Tibial artery (tissue), 4 donors: ENCODE measurements at regions not wholly inside any gene's neighbourhood (a gene's known extent, or its start where the extent isn't known, plus 50 kb on each side); places are given as distances from the start of the nearest gene placed in this dataset.

Experiments used
- DNase-seq, 2 donors: peaks; one replicate each; pipeline ENCODE4 v3.0.0-alpha.2; 2019
- H3K27ac ChIP-seq, 2 donors: fragments of 200-600 bp; sonication (generic) in 1 of 2; 1 replicate in 1 of 2; 2 replicates in 1 of 2; pipeline ENCODE4 v1.5.1; 2018 to 2019; ENCODE audit warnings: mild to moderate bottlenecking in 1 of 2
- H3K27me3 ChIP-seq, 2 donors: fragments of 200-600 bp; sonication (generic) in 1 of 2; one replicate each; pipeline versions ENCODE4 v1.5.1 to v1.6.0; 2016 to 2019
- H3K36me3 ChIP-seq, 3 donors: fragments of 200-600 bp; sonication (generic) in 2 of 3; one replicate each; pipeline ENCODE4 v1.5.1; 2016 to 2019; ENCODE audit warnings: mild to moderate bottlenecking in 2 of 3
- H3K4me1 ChIP-seq, 4 donors: fragments of 200-600 bp; sonication (generic) in 2 of 4; 1 replicate in 3 of 4; 2 replicates in 1 of 4; pipeline ENCODE4 v1.5.1; 2016 to 2019
- H3K4me3 ChIP-seq, 2 donors: fragments of 200-600 bp; sonication (generic) in 1 of 2; 1 replicate in 1 of 2; 2 replicates in 1 of 2; pipeline ENCODE4 v1.5.1; 2018 to 2019; ENCODE audit warnings: mild to moderate bottlenecking in 2 of 2
- H3K9me3 ChIP-seq, 3 donors: fragments of 200-600 bp; sonication (generic) in 1 of 3; one replicate each; pipeline ENCODE4 v1.5.1; 2016 to 2019
- intact Hi-C: fragments of 100-400 bp; cut with DNase I; formaldehyde crosslinking; loops from one replicate; pipeline ENCODE4 v1.15.0; 2023; ENCODE audit warnings: low total_unique reads
- TF ChIP-seq, protein P1 (sequence below), 2 experiments: fragments of 200-600 bp in 1 of 2; fragments of 450-650 bp in 1 of 2; IDR thresholded peaks; one replicate each; pipeline ENCODE4 v1.5.1; 2017 to 2019; ENCODE audit warnings: antibody characterized with exemption in 2 of 2, mild to moderate bottlenecking in 1 of 2, moderate library complexity in 1 of 2

DNA sequence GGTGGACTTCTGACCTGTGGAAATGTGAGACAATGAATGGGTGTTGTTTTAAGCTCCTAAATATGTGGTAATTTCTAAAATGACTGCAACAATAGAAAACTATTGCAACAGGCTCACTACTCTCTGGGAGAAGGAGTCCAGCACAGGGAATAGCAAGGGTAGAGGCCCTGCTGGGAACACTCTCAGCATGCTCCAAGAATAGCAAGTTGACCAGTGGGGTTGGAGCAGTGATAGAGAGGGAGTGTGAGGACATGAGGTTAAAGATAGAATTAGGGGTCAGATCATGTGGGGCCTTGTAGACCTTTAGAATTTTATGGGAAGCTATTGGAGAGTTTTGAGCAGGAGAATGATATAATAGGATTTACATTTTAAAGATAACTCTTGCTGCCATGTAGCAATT, 346.7 kb upstream of the CCDC196 start:
- intact Hi-C loops: no loop called here
- no peaks in the 10 kb centered on the region for H3K36me3 ChIP-seq
- no peak for DNase-seq

DNA sequence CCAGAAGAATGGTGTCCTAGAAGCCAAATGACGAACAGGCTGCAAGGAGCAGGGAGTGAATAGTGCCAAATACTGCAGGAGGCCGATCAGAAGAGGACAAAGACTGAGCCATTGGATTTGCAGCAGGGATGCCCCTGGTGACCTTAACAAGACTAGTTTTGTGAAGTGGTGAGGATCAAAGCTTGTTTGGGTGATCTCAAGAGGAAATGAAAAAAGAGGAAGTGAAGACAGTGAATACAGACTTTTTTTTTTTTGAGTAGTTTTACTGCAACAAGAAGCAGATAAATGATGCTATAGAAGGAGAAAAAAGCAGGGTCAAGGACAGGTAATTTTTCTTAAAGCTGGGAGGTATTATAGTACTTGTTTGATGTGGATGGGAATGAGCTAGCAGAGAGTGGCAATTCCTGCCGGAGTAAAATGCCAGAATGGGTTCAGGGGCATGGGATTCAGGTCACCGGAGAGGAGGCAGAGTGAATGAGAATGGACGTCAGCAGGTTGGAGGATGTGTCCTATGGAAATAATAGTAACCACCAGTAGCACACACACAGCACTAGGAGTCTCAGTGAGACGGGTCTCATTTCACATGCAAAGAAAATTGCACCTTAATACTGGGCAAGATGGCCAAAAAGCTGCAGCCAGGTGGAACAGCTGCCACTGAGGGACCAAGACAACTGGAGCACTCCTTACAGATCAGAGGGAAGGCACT, 345.8 kb upstream of the CCDC196 start:
- H3K4me1 ChIP-seq: no peaks in the 10 kb centered on the region
- no peaks in the 10 kb centered on the region for H3K36me3 ChIP-seq
- H3K4me3 ChIP-seq: no peak overlapping the region
- H3K27me3 ChIP-seq: no peaks in the 10 kb centered on the region
- intact Hi-C loops: no loop called here
- no peak overlapping the region for H3K27ac ChIP-seq
- DNase-seq: no peak
- TF ChIP-seq, protein P1, sequence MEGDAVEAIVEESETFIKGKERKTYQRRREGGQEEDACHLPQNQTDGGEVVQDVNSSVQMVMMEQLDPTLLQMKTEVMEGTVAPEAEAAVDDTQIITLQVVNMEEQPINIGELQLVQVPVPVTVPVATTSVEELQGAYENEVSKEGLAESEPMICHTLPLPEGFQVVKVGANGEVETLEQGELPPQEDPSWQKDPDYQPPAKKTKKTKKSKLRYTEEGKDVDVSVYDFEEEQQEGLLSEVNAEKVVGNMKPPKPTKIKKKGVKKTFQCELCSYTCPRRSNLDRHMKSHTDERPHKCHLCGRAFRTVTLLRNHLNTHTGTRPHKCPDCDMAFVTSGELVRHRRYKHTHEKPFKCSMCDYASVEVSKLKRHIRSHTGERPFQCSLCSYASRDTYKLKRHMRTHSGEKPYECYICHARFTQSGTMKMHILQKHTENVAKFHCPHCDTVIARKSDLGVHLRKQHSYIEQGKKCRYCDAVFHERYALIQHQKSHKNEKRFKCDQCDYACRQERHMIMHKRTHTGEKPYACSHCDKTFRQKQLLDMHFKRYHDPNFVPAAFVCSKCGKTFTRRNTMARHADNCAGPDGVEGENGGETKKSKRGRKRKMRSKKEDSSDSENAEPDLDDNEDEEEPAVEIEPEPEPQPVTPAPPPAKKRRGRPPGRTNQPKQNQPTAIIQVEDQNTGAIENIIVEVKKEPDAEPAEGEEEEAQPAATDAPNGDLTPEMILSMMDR (IDR thresholded peaks at IDR 0.05): no peak
- H3K9me3 ChIP-seq: no peaks in the 10 kb centered on the region

More for the DNA sequence above, 346.7 kb upstream of the CCDC196 start:
- TF ChIP-seq, protein P1 (IDR thresholded peaks at IDR 0.05): no peak
- H3K4me1 ChIP-seq: no peaks in the 10 kb centered on the region
- H3K27ac ChIP-seq: no peak overlapping the region
- H3K9me3 ChIP-seq: no peaks in the 10 kb centered on the region
- H3K27me3 ChIP-seq: no peaks in the 10 kb centered on the region
- no peak overlapping the region for H3K4me3 ChIP-seq

- intact Hi-C loops: no loop called here
- no peak for DNase-seq
- TF ChIP-seq, protein P1 (IDR thresholded peaks at IDR 0.05): no peak
- H3K36me3 ChIP-seq: no peaks in the 10 kb centered on the region
- H3K27me3 ChIP-seq: no peaks in the 10 kb centered on the region
- no peak overlapping the region for H3K27ac ChIP-seq
- no peaks in the 10 kb centered on the region for H3K9me3 ChIP-seq
- H3K4me3 ChIP-seq: no peak overlapping the region
- no peaks in the 10 kb centered on the region for H3K4me1 ChIP-seq
Measured at GRCh38 chr14:66140963-66141362, 345.2 kb upstream of the CCDC196 start.

GRCh38 chr14:66141733-66142132, 344.4 kb upstream of the CCDC196 start:
- no peak for DNase-seq
- H3K36me3 ChIP-seq: no peaks in the 10 kb centered on the region
- intact Hi-C loops: no loop called here
- TF ChIP-seq, protein P1 (IDR thresholded peaks at IDR 0.05): no peak
- H3K4me3 ChIP-seq: no peak overlapping the region
- H3K27me3 ChIP-seq: no peaks in the 10 kb centered on the region
- H3K27ac ChIP-seq: no peak overlapping the region
- no peaks in the 10 kb centered on the region for H3K9me3 ChIP-seq
- H3K4me1 ChIP-seq: no peaks in the 10 kb centered on the region

DNA sequence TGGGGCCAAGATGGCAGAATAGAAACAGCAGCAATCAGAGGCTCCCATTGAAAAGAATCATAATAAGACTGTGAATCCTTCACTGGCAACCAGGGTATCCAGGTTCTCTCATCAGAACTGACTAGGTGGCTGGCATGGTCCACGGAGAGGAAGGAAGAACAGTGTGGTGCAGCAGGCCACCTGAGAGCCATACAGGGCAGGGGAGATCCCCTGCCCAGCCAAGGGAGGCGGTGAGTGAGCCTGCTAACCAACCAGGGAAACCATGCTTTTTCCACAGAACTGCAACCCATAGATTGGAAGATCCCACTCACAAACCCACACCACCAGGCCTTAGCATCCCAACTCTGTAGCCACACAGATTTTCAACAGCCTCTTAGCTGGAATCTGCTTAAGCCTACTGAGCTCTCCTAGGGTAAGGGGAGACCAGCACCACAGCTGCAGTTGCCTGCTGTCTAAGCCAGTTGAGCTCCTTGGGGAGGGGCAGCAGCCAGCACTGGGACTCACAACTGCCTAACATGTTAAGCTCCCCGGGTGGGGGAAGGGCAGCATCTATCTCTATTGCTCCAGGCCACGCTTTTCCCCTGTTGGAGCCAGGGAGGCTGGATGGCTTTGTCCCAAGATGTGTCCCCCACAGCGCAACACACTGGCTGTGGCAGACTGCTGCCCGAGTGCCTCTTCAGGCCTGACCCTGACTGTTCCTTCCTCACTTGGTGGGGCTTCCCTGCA, 342.6 kb upstream of the CCDC196 start:
- H3K27me3 ChIP-seq: no peaks in the 10 kb centered on the region
- H3K27ac ChIP-seq: no peak overlapping the region
- no peaks in the 10 kb centered on the region for H3K36me3 ChIP-seq
- H3K4me3 ChIP-seq: no peak overlapping the region
- no peaks in the 10 kb centered on the region for H3K9me3 ChIP-seq
- intact Hi-C loops: no loop called here
- no peaks in the 10 kb centered on the region for H3K4me1 ChIP-seq
- TF ChIP-seq, protein P1 (IDR thresholded peaks at IDR 0.05): no peak
- no peak for DNase-seq
